DOHH2 (cell line): ENCODE measurements at regions not wholly inside any gene's neighbourhood (a gene's known extent, or its start where the extent isn't known, plus 50 kb on each side); places are given as distances from the start of the nearest gene placed in this dataset.

Experiments used
- H3F3A ChIP-seq: fragments of 200-600 bp; sonication (generic), shearing (Covaris generic); 2 replicates; pipeline ENCODE4 v1.6.0; 2016; ENCODE audit warnings: antibody characterized with exemption, mild to moderate bottlenecking; ENCODE audit not compliant: control insufficient read depth, insufficient read depth
- H3K27ac ChIP-seq: fragments of 200-600 bp; sonication (generic); 2 replicates; pipeline ENCODE4 v1.5.1; 2014; ENCODE audit warnings: low read depth, mild to moderate bottlenecking, low read length, moderate library complexity
- H3K27me3 ChIP-seq: fragments of 200-600 bp; sonication (generic); 2 replicates; pipeline ENCODE4 v1.6.1; 2014; ENCODE audit warnings: mild to moderate bottlenecking, low read length, mixed read lengths; ENCODE audit not compliant: control insufficient read depth
- H3K36me3 ChIP-seq: fragments of 200-600 bp; sonication (generic); 2 replicates; pipeline ENCODE4 v1.6.1; 2014; ENCODE audit warnings: mild to moderate bottlenecking, low read length, moderate library complexity, mixed read lengths; ENCODE audit not compliant: control insufficient read depth
- H3K4me1 ChIP-seq: fragments of 200-600 bp; sonication (generic); 2 replicates; pipeline ENCODE4 v1.6.1; 2014; ENCODE audit warnings: mild to moderate bottlenecking, low read length, mixed read lengths; ENCODE audit not compliant: control insufficient read depth
- H3K4me2 ChIP-seq: fragments of 200-600 bp; sonication (generic); 2 replicates; pipeline ENCODE4 v1.6.0; 2014; ENCODE audit warnings: mild to moderate bottlenecking, low read length, moderate library complexity
- H3K4me3 ChIP-seq: fragments of 200-600 bp; sonication (generic); 2 replicates; pipeline ENCODE4 v1.5.1; 2014; ENCODE audit warnings: mild to moderate bottlenecking, low read length, mixed read lengths
- H3K79me2 ChIP-seq: fragments of 200-600 bp; sonication (generic); 2 replicates; pipeline ENCODE4 v1.6.1; 2014; ENCODE audit warnings: mild to moderate bottlenecking, low read length, mixed read lengths; ENCODE audit not compliant: control insufficient read depth
- H3K9me2 ChIP-seq: fragments of 200-600 bp; sonication (generic); replicated peaks from 2 replicates; pipeline ENCODE4 v1.6.1; 2014; ENCODE audit warnings: mild to moderate bottlenecking, low read length, mixed read lengths; ENCODE audit not compliant: control insufficient read depth
- H3K9me3 ChIP-seq: fragments of 200-600 bp; sonication (generic); 2 replicates; pipeline ENCODE4 v1.6.1; 2014; ENCODE audit warnings: antibody characterized with exemption, low read length, mixed read lengths; ENCODE audit not compliant: control insufficient read depth, insufficient read depth
- H4K20me1 ChIP-seq: fragments of 200-600 bp; sonication (generic); 2 replicates; pipeline ENCODE4 v1.6.0; 2014; ENCODE audit warnings: low read depth, mild to moderate bottlenecking, antibody characterized with exemption, low read length, moderate library complexity; ENCODE audit not compliant: control insufficient read depth, insufficient read depth
- EZH2phosphoT487 ChIP-seq: fragments of 200-600 bp; sonication (generic); IDR thresholded peaks from 2 replicates; pipeline ENCODE4 v1.6.1; 2017; ENCODE audit warnings: borderline replicate concordance, mild to moderate bottlenecking, antibody characterized with exemption, low read length, moderate library complexity, mixed read lengths
- TF ChIP-seq, protein P1 (sequence below): fragments of 200-600 bp; sonication (generic); IDR thresholded peaks from one replicate; pipeline ENCODE4 v1.5.1; 2014; ENCODE audit warnings: antibody characterized with exemption, mild to moderate bottlenecking, low read depth, low read length; ENCODE audit not compliant: poor library complexity, severe bottlenecking

DNA sequence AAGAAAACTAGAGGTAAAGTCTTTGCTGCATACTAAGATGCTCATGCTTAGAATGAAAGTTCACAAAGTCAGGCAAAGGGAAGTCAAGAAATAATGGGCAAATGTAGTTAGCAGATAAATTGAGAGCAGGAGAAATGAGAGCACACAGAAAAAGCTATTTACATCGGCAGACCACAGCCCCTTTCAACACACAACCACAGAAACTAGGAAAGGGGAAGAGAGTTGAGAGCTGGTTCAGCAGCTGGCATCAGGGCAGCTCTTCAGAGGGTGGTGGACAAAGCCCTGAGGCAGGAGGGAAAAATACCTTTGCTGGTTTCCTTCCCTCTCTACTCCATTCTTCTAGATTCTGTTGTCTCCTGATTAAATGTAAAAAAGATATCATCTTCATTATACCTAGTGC is 95.4 kb upstream of the ANO4 start:
- Histone ChIP-seq H3K79me2 (no peaks in the 10 kb centered on the region), H3K9me2 (no peaks in the 10 kb centered on the region), H4K20me1 (no peaks in the 10 kb centered on the region), H3K9me3 (no peaks in the 10 kb centered on the region), H3F3A (no peaks in the 10 kb centered on the region), H3K4me3 (no peak overlapping the region), H3K36me3 (no peaks in the 10 kb centered on the region), H3K27ac (no peak overlapping the region), H3K4me2 (no peak overlapping the region), H3K4me1 (no peaks in the 10 kb centered on the region), H3K27me3 (no peaks in the 10 kb centered on the region)
- no peak for TF ChIP-seq EZH2phosphoT487
- TF ChIP-seq, protein P1, sequence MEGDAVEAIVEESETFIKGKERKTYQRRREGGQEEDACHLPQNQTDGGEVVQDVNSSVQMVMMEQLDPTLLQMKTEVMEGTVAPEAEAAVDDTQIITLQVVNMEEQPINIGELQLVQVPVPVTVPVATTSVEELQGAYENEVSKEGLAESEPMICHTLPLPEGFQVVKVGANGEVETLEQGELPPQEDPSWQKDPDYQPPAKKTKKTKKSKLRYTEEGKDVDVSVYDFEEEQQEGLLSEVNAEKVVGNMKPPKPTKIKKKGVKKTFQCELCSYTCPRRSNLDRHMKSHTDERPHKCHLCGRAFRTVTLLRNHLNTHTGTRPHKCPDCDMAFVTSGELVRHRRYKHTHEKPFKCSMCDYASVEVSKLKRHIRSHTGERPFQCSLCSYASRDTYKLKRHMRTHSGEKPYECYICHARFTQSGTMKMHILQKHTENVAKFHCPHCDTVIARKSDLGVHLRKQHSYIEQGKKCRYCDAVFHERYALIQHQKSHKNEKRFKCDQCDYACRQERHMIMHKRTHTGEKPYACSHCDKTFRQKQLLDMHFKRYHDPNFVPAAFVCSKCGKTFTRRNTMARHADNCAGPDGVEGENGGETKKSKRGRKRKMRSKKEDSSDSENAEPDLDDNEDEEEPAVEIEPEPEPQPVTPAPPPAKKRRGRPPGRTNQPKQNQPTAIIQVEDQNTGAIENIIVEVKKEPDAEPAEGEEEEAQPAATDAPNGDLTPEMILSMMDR = no peak

DNA sequence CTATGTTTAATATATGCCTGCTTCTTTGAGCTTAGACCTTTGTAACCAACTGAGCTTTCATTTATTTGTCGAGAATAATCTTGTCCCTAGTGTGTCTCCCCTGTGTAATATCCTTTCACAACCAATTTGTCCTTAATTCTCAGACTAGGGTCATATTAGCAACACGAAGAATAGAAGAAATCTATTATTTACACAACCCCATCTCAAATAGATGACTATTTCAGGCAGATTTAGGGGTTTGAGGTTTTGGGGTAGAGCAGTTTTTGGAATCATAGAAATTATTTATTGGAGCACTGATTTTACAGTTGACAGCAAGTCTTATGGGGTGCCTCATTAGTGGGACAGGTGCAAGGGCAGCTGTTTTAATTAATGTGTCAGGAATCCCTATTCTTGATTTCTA is 91.2 kb upstream of the ANO4 start:
- Histone ChIP-seq H3K9me2 (no peaks in the 10 kb centered on the region), H3K27me3 (no peaks in the 10 kb centered on the region), H3K4me2 (no peak overlapping the region), H3K9me3 (no peaks in the 10 kb centered on the region), H3K4me3 (no peak overlapping the region), H3F3A (no peaks in the 10 kb centered on the region), H3K4me1 (no peaks in the 10 kb centered on the region), H3K79me2 (no peaks in the 10 kb centered on the region), H3K36me3 (no peaks in the 10 kb centered on the region), H3K27ac (no peak overlapping the region), H4K20me1 (no peaks in the 10 kb centered on the region)
- TF ChIP-seq, protein P1 = no peak
- no peak for TF ChIP-seq EZH2phosphoT487

GRCh38 chr12:100703868-100704267 is 90.7 kb upstream of the ANO4 start:
- Histone ChIP-seq H3K4me2 (no peak overlapping the region), H3F3A (no peaks in the 10 kb centered on the region), H3K9me3 (no peaks in the 10 kb centered on the region), H3K4me3 (no peak overlapping the region), H3K4me1 (no peaks in the 10 kb centered on the region), H4K20me1 (no peaks in the 10 kb centered on the region), H3K27me3 (no peaks in the 10 kb centered on the region), H3K9me2 (no peaks in the 10 kb centered on the region), H3K79me2 (no peaks in the 10 kb centered on the region), H3K36me3 (no peaks in the 10 kb centered on the region), H3K27ac (no peak overlapping the region)
- TF ChIP-seq, protein P1 = no peak

- H3F3A ChIP-seq = no peaks in the 10 kb centered on the region
- H3K9me2 ChIP-seq = no peaks in the 10 kb centered on the region
- H3K36me3 ChIP-seq = no peaks in the 10 kb centered on the region
- TF ChIP-seq, protein P1 = no peak
- H3K27ac ChIP-seq = no peak overlapping the region
- no peak overlapping the region for H3K4me3 ChIP-seq
- no peaks in the 10 kb centered on the region for H3K79me2 ChIP-seq
- no peaks in the 10 kb centered on the region for H4K20me1 ChIP-seq
- no peaks in the 10 kb centered on the region for H3K4me1 ChIP-seq
- H3K4me2 ChIP-seq = no peak overlapping the region
- no peaks in the 10 kb centered on the region for H3K9me3 ChIP-seq
- no peaks in the 10 kb centered on the region for H3K27me3 ChIP-seq
These were observed 88.5 kb upstream of the ANO4 start for GRCh38 chr12:100706033-100706432.
